Activated naive CD4-positive, alpha-beta T cell treated with anti-CD3 and anti-CD28 coated beads for 36 hours (primary cell): ENCODE measurements at regions not wholly inside any gene's neighbourhood (a gene's known extent, or its start where the extent isn't known, plus 50 kb on each side); places are given as distances from the start of the nearest gene placed in this dataset.

ENCODE experiments used
- CTCF ChIA-PET: fragments of 350-600 bp; sonication (Branson Sonifier 250); formaldehyde crosslinking; loops from one replicate; lab custom pipeline; 2021; ENCODE audit warnings: antibody characterized with exemption; lab: Charles Lee
- DNase-seq: peaks from one replicate; pipeline ENCODE4 v3.0.0-alpha.2; 2020
- H3K27ac Mint-ChIP-seq: one replicate; pipeline ENCODE4 v1.8.0; 2021; ENCODE audit warnings: mild to moderate bottlenecking, mixed read lengths
- H3K27me3 Mint-ChIP-seq: one replicate; pipeline ENCODE4 v1.8.0; 2021; ENCODE audit warnings: low read depth, mixed read lengths
- H3K36me3 Mint-ChIP-seq: one replicate; pipeline ENCODE4 v1.8.0; 2021; ENCODE audit warnings: low read depth, mixed read lengths
- H3K4me1 Mint-ChIP-seq: one replicate; pipeline ENCODE4 v1.8.0; 2021; ENCODE audit warnings: low read depth, mixed read lengths
- H3K4me3 Mint-ChIP-seq: one replicate; pipeline ENCODE4 v1.8.0; 2021; ENCODE audit warnings: mild to moderate bottlenecking, moderate library complexity, mixed read lengths
- H3K9me3 Mint-ChIP-seq: one replicate; pipeline ENCODE4 v1.8.0; 2021; ENCODE audit warnings: mixed read lengths
- intact Hi-C: fragments of 100-400 bp; cut with micrococcal nuclease; formaldehyde crosslinking; loops from one replicate; pipeline ENCODE4 v1.15.1; 2023

DNA sequence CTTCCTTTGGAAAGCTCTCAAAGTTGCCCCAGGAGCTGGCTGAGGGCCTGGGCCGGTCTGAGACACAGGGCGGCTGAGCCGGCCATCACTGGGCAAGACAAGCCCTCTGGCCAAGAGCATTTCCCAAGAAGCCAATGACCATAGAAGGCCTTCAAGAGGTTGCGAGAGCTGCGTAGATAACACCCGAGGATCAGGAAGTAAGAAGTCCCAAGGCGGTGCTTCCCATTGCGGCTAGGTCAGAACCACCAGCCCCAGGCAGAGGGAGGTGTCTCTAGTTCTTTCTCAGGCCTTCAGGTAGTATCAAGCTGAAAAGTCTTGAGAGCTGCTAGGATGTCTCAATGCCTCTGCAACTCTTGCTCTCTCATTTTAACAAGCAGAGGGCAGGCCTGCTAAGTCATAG is 54.0 kb upstream of the C5orf58 start:
- Mint-ChIP-seq H3K4me3 (no peak overlapping the region), H3K9me3 (no peaks in the 10 kb centered on the region), H3K27me3 (no peaks in the 10 kb centered on the region), H3K27ac (no peak overlapping the region), H3K4me1 (no peaks in the 10 kb centered on the region), H3K36me3 (no peaks in the 10 kb centered on the region)
- no peak for DNase-seq
- CTCF ChIA-PET: interaction anchor here (0.6 kb wide), 1 partner anchor 193 kb away, joined by 3 read pairs; no protein-coding TSS in a partner anchor
- intact Hi-C loops: no loop called here

DNA sequence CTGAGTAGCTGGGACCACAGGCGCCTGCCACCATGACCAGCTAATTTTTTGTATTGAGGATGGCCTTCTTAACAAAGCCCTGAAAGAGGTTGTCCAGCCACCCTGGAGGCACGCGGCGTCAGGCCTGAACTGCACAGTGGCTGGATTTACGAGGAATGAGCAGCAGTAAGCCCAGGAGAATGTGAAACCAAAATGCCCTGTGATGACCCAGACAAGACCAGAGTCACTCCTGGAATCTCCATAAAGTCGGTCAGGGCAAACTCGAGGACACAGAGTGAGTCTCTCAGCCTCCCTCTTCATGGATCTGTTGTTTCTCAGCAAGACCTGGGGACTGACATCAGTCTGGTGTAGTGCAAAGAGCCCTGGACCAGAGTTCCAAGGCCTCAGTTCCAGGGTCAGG is 53.2 kb upstream of the C5orf58 start:
- CTCF ChIA-PET: interaction anchor here (0.6 to 1.4 kb wide), 2 partner anchors 79 to 194 kb away, joined by 3 to 4 read pairs; no protein-coding TSS in a partner anchor
- no peaks in the 10 kb centered on the region for H3K36me3 Mint-ChIP-seq
- no peak overlapping the region for H3K4me3 Mint-ChIP-seq
- H3K9me3 Mint-ChIP-seq: no peaks in the 10 kb centered on the region
- no peak overlapping the region for H3K27ac Mint-ChIP-seq
- intact Hi-C loops: loop anchor here (10.0 kb wide), 1 partner anchor 1195 kb away; no protein-coding TSS in a partner anchor
- DNase-seq: no peak
- no peaks in the 10 kb centered on the region for H3K27me3 Mint-ChIP-seq
- no peaks in the 10 kb centered on the region for H3K4me1 Mint-ChIP-seq

DNA sequence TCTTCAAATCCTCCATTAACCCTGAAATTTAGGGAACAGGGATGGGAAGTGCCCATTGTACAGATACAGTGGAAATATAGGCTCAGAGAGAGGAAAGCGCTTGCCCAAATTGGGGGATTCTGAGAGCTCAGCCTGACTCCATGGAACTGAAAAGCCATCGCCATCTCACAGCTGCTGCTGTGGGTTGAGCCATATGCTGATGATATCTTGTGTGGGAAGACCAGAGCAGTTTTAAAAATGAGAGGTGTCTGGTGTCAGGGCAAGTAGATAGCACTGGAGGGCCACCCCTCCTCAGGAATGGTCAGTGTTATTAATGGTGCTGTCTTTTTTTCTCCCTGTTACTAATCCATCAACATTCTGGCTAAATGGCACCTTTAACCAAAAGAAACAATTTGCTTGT is 50.9 kb upstream of the C5orf58 start:
- Mint-ChIP-seq H3K27me3 (no peaks in the 10 kb centered on the region), H3K27ac (no peak overlapping the region), H3K9me3 (no peaks in the 10 kb centered on the region), H3K4me3 (no peak overlapping the region), H3K4me1 (no peaks in the 10 kb centered on the region), H3K36me3 (no peaks in the 10 kb centered on the region)
- intact Hi-C loops: loop anchor here (10.0 kb wide), 1 partner anchor 1197 kb away; no protein-coding TSS in a partner anchor
- DNase-seq: no peak
- CTCF ChIA-PET: interaction anchor here (1.0 to 2.6 kb wide), 3 partner anchors 8 to 44 kb away, joined by 3 to 10 read pairs (median 5); no protein-coding TSS in a partner anchor

DNA sequence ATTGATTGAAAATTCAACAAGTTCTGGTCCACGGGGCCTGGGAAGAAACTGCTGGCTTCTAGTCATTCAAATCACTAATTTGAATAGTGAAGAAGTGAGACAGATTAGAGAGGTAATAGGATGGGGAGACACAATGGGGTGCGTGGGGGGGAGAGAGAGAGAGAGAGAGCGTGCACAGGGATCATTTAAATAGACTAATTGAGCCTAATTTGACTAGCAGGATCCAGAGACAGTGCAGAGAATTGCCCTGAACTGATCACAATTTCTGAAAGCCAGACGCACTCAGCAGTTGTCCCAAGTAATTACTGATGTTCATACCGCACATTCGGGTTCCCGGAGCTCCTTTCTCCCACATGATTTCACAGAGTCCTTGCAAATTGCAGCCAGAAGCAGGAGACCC is 50.3 kb upstream of the C5orf58 start:
- intact Hi-C loops: loop anchor here (10.0 kb wide), 1 partner anchor 1198 kb away; no protein-coding TSS in a partner anchor
- CTCF ChIA-PET: interaction anchor here (0.7 to 2.6 kb wide), 8 partner anchors 8 to 495 kb away, joined by 3 to 10 read pairs (median 4); no protein-coding TSS in a partner anchor
- no peak for DNase-seq
- Mint-ChIP-seq H3K4me1 (no peaks in the 10 kb centered on the region), H3K4me3 (no peak overlapping the region), H3K27ac (no peak overlapping the region), H3K9me3 (no peaks in the 10 kb centered on the region), H3K27me3 (no peaks in the 10 kb centered on the region), H3K36me3 (no peaks in the 10 kb centered on the region)
